Panc1 (cell line): ENCODE measurements at regions not wholly inside any gene's neighbourhood (a gene's known extent, or its start where the extent isn't known, plus 50 kb on each side); places are given as distances from the start of the nearest gene placed in this dataset.

Experiments
- ATAC-seq: fragments of 200-7000 bp; cut with Tn5 transposase; 2 replicates; pipeline ENCODE4 v1.9.1; 2020; ENCODE audit warnings: mild to moderate bottlenecking, moderate library complexity
- BruUV-seq: library from RNA; stranded (reverse); fragments of 400-500 nt; replicated peaks from 2 replicates; lab custom pipeline; 2021; lab: Mats Ljungman, UMichigan
- CTCF ChIA-PET: fragments of 300-600 bp; sonication (Branson Sonifier 250); formaldehyde crosslinking; loops from one replicate; lab custom pipeline; 2022; ENCODE audit warnings: antibody characterized with exemption; lab: Charles Lee
- POLR2A ChIA-PET: fragments of 300-600 bp; sonication (Branson Sonifier 250); formaldehyde crosslinking; loops from one replicate; lab custom pipeline; 2022; ENCODE audit warnings: antibody characterized with exemption; lab: Charles Lee
- DNase-seq: peaks from one replicate; pipeline ENCODE4 v3.0.0-alpha.2; 2010; ENCODE audit warnings: low read depth, low spot score
- H3K27ac ChIP-seq: 2 replicates; pipeline ENCODE4 v1.5.1; 2011; ENCODE audit warnings: mild to moderate bottlenecking, low read length, inconsistent platforms
- H3K27me3 ChIP-seq: fragments of 200-500 bp; sonication (Bioruptor generic); 2 replicates; pipeline ENCODE4 v1.6.0; 2014; ENCODE audit warnings: low read length, inconsistent platforms; ENCODE audit not compliant: control insufficient read depth, insufficient read depth
- H3K36me3 ChIP-seq: fragments of 200-500 bp; sonication (Bioruptor generic); 2 replicates; pipeline ENCODE4 v1.5.1; 2014; ENCODE audit warnings: inconsistent platforms, mild to moderate bottlenecking, low read length, moderate library complexity; ENCODE audit not compliant: control insufficient read depth, insufficient read depth
- H3K4me1 ChIP-seq: 2 replicates; pipeline ENCODE4 v1.5.1; 2011; ENCODE audit warnings: inconsistent platforms, mild to moderate bottlenecking, low read length, moderate library complexity; ENCODE audit not compliant: control insufficient read depth, insufficient read depth
- H3K4me3 ChIP-seq, 2 experiments: 2 replicates each; pipeline ENCODE4 v1.5.1; 2011 to 2012; ENCODE audit warnings: low read depth in 2 of 2, low read length in 2 of 2, mild to moderate bottlenecking in 2 of 2, inconsistent platforms in 1 of 2, moderate library complexity in 1 of 2
- H3K9me3 ChIP-seq: fragments of 200-500 bp; sonication (Bioruptor generic); 2 replicates; pipeline ENCODE4 v1.5.1; 2014; ENCODE audit warnings: low read depth, mild to moderate bottlenecking, inconsistent platforms, low read length, moderate library complexity; ENCODE audit not compliant: control insufficient read depth, insufficient read depth
- CTCF ChIP-seq: fragments of 450-650 bp; IDR thresholded peaks from 2 replicates; pipeline ENCODE4 v1.5.1; 2017; ENCODE audit warnings: mild to moderate bottlenecking
- POLR2AphosphoS5 ChIP-seq: IDR thresholded peaks from 2 replicates; pipeline ENCODE4 v1.6.1; 2012; ENCODE audit warnings: mild to moderate bottlenecking, low read depth, low read length, moderate library complexity
- SIN3A ChIP-seq: IDR thresholded peaks from 2 replicates; pipeline ENCODE4 v1.6.1; 2012; ENCODE audit warnings: low read depth, mild to moderate bottlenecking, low read length, moderate library complexity, borderline replicate concordance; ENCODE audit not compliant: insufficient read depth
- TCF7L2 ChIP-seq: IDR thresholded peaks from 2 replicates; pipeline ENCODE4 v1.6.1; 2011; ENCODE audit warnings: mild to moderate bottlenecking, low read depth, low read length, inconsistent platforms
- in situ Hi-C: cut with HindIII; loops from 2 replicates; pipeline ENCODE4 v1.10.0; 2016; ENCODE audit warnings: low sequenced_read_pairs, low pct_unique_long_range_greater_than_20kb
- intact Hi-C: fragments of 100-400 bp; cut with micrococcal nuclease; formaldehyde crosslinking; loops from one replicate; pipeline ENCODE4 v1.10.0; 2022; ENCODE audit not compliant: unreplicated experiment
- TF ChIP-seq, protein P1 (sequence below), 2 experiments: IDR thresholded peaks; 2 replicates each; pipeline ENCODE4 v1.6.1; 2011 to 2012; ENCODE audit warnings: low read depth in 2 of 2, control low read depth in 1 of 2, low read length in 1 of 2, mild to moderate bottlenecking in 1 of 2, moderate library complexity in 1 of 2; ENCODE audit not compliant: insufficient read depth in 1 of 2

GRCh38 chr2:239674101-239674980, 273.5 kb upstream of the HDAC4 start:
- no peak for DNase-seq
- no peaks in the 10 kb centered on the region; the same call in 1 of the 2 replicates for H3K27me3 ChIP-seq

DNA sequence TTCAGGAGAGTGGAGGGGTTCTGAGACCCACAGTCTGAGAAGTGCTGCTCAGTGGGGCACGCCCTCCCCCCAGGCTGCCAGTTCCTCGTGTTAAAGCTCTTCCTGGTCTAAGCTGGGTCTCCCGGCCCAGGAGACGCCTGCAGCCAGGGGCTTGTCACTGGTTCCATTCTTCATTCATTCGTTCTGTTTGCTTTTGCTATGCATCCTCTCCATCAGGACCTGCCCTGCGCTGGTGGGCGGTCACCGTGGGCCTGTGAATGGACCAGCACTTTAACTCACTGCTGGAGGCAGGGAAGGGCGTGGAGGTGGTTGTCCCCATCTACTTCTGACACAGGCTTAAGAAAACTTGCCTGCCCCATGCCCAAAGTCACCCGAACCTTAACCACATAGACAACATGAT, 272.8 kb upstream of the HDAC4 start:
- ChIA-PET CTCF (no interaction called here), POLR2A (no interaction called here)
- intact Hi-C loops (no loop called here), in situ Hi-C loops (no loop called here)
- no TSS peak for BruUV-seq
- TF ChIP-seq, protein P1, sequence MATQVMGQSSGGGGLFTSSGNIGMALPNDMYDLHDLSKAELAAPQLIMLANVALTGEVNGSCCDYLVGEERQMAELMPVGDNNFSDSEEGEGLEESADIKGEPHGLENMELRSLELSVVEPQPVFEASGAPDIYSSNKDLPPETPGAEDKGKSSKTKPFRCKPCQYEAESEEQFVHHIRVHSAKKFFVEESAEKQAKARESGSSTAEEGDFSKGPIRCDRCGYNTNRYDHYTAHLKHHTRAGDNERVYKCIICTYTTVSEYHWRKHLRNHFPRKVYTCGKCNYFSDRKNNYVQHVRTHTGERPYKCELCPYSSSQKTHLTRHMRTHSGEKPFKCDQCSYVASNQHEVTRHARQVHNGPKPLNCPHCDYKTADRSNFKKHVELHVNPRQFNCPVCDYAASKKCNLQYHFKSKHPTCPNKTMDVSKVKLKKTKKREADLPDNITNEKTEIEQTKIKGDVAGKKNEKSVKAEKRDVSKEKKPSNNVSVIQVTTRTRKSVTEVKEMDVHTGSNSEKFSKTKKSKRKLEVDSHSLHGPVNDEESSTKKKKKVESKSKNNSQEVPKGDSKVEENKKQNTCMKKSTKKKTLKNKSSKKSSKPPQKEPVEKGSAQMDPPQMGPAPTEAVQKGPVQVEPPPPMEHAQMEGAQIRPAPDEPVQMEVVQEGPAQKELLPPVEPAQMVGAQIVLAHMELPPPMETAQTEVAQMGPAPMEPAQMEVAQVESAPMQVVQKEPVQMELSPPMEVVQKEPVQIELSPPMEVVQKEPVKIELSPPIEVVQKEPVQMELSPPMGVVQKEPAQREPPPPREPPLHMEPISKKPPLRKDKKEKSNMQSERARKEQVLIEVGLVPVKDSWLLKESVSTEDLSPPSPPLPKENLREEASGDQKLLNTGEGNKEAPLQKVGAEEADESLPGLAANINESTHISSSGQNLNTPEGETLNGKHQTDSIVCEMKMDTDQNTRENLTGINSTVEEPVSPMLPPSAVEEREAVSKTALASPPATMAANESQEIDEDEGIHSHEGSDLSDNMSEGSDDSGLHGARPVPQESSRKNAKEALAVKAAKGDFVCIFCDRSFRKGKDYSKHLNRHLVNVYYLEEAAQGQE (IDR thresholded peaks at IDR 0.05; ENCODE audit: insufficient read depth in 1 of 2, low read depth in 2 of 2, low read length in 1 of 2): no peak
- no peak for TF ChIP-seq POLR2AphosphoS5
- TF ChIP-seq TCF7L2: no peak
- no peak for TF ChIP-seq SIN3A
- TF ChIP-seq CTCF: no peak
- no peaks in the 10 kb centered on the region for H3K9me3 ChIP-seq
- DNase-seq: no peak
- H3K27me3 ChIP-seq: no peaks in the 10 kb centered on the region; the same call in 1 of the 2 replicates
- H3K4me3 ChIP-seq: no peak overlapping the region
- no peaks in the 10 kb centered on the region for H3K4me1 ChIP-seq
- no peak overlapping the region for H3K27ac ChIP-seq
- no peaks in the 10 kb centered on the region for H3K36me3 ChIP-seq
- ATAC-seq: no peak

More at GRCh38 chr2:239674101-239674980, 273.5 kb upstream of the HDAC4 start:
- H3K36me3 ChIP-seq: no peaks in the 10 kb centered on the region
- CTCF ChIA-PET: no interaction called here
- H3K9me3 ChIP-seq: no peaks in the 10 kb centered on the region
- TF ChIP-seq POLR2AphosphoS5 (no peak), CTCF (no peak), SIN3A (no peak), TCF7L2 (no peak)
- TF ChIP-seq, protein P1 (IDR thresholded peaks at IDR 0.05; ENCODE audit: insufficient read depth in 1 of 2, low read depth in 2 of 2, low read length in 1 of 2): no peak
- BruUV-seq: no TSS peak
- POLR2A ChIA-PET: no interaction called here
- intact Hi-C loops: no loop called here
- H3K4me3 ChIP-seq: no peak overlapping the region
- H3K27ac ChIP-seq: no peak overlapping the region
- in situ Hi-C loops: no loop called here
- H3K4me1 ChIP-seq: no peaks in the 10 kb centered on the region
- no peak for ATAC-seq
